Stimulated activated CD8-positive, alpha-beta memory T cell treated with anti-CD3 and anti-CD28 coated beads, Interleukin-4, amount 100 ng/mL, for 48 hours (primary cell): ENCODE measurements at regions not wholly inside any gene's neighbourhood (a gene's known extent, or its start where the extent isn't known, plus 50 kb on each side); places are given as distances from the start of the nearest gene placed in this dataset.
"Not testable (repeated sequence)": the region's sequence is repeated elsewhere in the genome, so short reads cannot be mapped to it uniquely, and the experiment has no call there.

Experiments used
- DNase-seq: peaks from one replicate; pipeline ENCODE4 v3.0.0-alpha.2; 2020

DNA sequence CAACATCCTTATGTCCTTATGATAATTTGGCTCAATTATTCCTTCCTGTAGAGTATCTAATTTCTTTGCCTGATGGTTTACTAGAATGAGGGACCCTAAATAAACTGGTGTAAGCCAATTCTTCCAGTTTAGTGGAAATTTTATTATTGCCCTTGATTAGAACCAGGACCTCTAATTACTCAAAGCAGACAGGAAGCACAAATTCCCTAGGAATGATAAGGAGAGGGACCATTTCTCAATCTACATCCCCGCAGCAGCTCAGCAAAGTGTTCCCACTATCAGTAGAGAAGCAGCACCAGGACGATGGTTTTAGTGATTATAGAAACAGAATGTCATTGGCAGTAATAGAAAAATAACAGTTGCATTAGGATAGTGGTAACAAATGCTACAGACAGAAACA lies 97.1 kb downstream of the PLPPR4 start:
- no peak for DNase-seq

DNA sequence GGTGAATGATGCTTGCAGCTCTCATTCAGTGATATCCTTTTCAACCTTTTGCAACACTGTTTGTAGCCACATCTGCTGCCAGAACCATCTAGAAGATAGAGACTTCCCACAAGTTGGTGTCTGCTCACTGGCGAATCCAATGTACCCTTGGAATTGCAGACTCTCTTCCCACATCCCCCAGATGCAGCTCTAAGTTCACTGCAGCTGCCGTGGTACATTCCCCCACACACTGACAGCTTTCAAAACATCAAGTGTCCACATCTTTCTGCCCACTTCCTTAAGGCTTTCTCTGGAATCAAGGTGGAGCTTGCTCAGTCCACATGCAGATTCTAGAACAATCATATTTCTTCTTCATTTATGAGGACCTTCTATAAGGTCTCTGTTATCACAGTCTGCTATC lies 99.2 kb downstream of the PLPPR4 start:
- no peak for DNase-seq

DNA sequence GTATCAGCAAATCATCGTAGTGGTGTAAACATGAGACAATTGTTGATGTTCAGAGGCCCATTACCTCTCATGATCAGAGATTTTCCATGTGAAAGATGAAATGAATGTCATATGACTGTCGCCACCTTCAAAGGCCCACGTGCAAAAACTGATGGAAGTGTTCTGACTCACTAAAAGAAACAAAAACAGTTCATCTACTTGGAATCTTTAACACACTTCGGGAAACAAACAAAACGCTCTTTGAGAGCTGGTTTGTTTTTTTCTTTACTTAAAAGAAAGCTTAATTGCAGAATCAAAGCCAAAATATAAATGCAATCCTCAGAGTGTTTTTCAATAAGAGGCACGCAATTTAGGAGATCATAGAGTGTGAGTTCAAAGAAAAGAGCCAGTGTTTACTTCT lies 100.8 kb downstream of the PLPPR4 start:
- DNase-seq: no peak

DNA sequence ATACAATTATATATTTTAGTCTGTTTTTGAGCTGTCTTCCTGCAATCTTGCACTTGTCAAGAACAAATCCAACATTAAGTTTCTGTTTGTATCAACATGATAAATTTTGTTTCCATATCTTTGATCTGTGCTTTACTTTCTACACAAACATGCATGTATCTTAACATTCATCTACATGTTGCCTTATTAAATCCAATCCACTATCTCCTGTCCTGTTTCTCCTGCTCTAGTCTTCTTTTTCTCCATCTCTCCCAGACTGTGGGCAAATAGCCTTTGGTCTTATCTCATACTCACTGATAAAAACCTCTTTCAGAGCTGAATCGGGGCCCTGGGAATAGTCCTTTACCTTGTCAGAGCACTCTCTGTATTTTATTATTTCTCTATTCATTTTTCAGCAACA lies 101.3 kb downstream of the PLPPR4 start:
- DNase-seq: no peak

GRCh38 chr1:99369154-99369553 lies 104.9 kb downstream of the PLPPR4 start:
- no peak for DNase-seq

DNA sequence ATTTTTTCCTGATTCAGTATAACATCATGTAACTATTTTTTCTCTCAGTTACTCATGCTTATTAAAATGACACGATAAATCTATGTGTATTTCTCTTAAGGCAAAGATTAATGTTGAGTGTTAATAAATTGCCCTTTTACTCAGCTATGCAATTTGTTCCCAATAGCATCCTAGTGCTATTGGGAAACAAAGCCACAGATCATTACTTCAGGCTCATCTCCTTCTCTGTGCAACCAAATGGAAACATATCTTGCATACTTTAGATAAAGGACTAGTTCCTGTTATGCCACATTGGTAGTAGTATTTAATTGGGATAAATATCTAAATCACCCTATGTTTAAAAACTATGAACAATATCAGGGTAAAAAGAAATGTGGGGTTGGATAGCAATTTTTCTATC lies 106.2 kb downstream of the PLPPR4 start:
- DNase-seq: no peak

DNA sequence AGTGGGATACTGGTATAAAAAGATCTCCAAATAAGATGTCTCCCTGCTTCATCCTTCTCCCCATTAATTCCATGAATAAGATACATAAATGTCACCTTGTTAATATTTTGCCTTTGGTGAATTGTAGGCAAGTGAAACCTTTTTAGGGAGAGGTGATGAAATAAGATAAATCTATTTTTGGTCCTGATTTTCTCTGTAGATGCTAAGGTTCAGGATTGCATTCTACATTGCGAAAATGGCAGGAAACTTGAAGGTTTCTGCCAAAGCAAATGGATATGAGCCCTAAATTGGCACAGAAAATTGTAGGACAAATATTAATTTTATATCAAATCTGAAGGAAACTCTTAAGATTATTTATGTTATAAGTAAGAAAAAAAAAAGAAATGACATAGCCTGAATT lies 107.1 kb downstream of the PLPPR4 start:
- no peak for DNase-seq

DNA sequence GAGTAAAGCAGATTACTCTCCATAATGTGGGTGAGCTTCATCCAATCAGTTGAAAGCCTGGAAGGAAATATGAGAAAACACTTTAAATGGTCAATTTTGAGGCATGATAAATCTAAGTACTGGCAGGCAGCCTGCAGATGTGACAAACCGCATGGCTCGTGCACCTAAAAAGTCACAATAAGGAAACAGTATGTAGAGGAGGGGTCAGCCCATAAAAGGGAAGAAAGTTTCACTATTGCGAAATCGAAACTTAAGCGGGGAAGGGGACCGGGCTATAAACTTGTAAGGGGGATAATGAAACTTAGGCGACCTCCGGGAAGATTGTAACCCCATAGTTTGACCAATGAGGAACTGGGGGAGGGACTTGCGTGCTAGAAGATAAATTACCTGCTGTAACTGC lies 109.8 kb downstream of the PLPPR4 start:
- DNase-seq: no peak

DNA sequence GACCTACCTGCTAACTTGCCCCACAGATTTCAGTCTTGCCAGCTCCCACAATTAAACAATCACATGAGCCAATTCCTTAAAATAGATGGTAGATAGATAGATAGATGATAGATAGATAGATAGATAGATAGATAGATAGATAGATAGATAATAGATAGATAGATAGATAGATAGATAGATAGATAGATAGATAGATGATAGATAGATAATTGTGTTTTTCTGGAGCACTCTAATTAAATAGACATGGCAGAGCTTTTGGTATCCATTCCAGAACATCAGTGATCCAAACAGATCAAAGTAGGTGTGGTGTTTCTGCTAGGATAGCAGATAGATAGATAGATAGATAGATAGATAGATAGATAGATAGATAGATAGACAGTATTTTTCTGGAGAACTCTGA lies 110.4 kb downstream of the PLPPR4 start:
- DNase-seq: not testable (repeated sequence)

DNA sequence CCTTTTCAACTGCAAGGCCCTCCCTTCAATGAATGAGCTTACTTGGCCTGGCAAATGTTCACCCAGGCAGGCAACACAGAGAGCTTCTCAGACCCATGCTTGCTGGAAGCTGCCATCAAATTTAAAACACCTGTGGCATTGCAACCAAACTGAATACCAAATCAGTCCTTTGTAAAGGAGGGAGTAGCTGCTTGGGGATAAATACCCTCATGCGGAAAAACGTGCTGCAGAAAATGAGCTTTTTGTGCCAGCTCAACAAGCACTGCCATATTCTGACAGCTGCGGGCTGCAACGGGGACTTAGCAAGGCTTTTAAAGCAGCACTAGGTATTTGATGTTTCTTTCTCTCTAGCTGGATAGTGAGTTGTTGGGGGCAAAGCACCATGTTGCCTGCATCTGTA lies 119.7 kb downstream of the PLPPR4 start:
- DNase-seq: no peak

DNA sequence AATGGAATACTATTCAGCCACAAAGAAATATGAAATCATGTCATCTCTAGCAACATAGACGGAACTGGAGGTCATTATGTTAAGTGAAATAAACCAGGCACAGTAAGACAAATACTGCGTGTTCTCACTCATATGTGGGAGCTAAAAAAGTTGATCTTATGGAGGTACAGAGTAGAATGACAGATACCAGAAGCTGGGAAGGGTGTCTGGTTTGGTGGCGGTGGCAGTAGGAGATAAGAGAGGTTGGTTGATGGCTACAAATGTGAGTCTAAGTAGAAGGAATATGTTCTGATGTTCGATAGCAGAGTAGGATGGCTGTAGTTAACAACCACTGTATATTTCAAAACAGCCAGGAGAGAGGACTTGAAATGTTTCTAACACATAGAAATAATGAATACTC lies 121.6 kb downstream of the PLPPR4 start:
- DNase-seq: no peak

DNA sequence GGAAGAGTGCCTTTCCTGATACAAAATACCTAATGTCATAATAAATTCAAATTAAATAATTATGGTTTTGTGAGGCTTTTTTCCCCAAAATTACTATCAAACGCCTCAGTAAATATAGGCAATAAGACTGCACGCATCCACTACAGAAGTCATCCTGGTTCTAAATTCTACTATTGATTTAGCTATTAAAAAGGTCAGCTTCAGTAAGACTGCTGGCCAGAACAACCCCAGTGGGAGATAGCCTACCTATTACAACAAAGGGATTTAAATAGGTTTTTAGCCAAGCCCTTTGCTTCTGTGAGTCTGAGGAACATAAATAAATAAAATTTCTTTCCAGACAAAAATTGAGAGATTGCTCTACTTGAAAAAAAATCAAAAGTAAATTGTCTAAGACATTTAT lies 132.1 kb downstream of the PLPPR4 start:
- DNase-seq: no peak

DNA sequence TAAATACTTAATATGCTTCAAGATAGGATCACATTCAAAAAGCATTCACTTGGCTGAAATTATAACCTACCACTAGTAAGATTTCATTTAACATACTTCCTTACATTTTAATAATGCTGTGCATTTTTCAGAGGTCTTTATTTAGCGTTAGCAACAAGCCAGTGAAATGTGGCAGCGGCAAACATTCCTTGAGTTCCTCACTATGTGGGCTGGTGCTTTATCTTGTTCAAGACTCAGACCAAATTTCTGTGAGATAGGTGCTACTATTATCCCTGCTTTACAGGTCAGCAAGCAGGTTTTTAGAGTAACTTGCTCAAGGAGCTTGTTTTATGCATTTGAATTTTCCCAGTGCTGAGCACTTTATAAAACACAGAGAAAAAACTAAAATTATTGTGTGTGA lies 132.7 kb downstream of the PLPPR4 start:
- no peak for DNase-seq

DNA sequence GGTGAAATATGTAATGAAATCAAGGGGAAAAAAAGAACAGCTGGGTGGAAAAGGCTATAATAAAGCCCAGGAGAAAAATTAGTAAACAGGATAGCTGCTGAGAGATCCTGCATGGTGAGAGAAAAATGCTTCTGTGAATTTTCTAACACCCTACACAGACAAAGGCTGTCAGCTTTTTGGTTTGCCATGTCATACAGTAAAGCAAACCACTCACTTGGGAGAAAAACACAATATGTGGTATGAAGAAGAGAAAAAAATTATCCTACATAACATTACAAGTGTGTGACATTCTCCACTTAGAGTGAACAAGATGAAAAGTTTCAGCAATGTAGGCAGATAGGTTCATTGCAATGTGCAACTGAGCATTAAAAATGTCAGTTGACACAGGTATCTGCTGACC lies 133.6 kb downstream of the PLPPR4 start:
- no peak for DNase-seq

DNA sequence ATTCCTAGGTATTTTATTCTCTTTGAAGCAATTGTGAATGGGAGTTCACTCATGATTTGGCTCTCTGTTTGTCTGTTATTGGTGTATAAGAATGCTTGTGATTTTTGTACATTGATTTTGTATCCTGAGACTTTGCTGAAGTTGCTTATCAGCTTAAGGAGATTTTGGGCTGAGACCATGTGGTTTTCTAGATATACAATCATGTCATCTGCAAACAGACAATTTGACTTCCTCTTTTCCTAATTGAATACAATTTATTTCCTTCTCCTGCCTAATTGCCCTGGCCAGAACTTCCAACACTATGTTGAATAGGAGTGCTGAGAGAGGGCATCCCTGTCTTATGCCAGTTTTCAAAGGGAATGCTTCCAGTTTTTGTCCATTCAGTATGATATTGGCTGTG lies 137.3 kb downstream of the PLPPR4 start:
- not testable (repeated sequence) for DNase-seq

GRCh38 chr1:99404399-99404798 lies 140.1 kb downstream of the PLPPR4 start:
- DNase-seq: not testable (repeated sequence)

DNA sequence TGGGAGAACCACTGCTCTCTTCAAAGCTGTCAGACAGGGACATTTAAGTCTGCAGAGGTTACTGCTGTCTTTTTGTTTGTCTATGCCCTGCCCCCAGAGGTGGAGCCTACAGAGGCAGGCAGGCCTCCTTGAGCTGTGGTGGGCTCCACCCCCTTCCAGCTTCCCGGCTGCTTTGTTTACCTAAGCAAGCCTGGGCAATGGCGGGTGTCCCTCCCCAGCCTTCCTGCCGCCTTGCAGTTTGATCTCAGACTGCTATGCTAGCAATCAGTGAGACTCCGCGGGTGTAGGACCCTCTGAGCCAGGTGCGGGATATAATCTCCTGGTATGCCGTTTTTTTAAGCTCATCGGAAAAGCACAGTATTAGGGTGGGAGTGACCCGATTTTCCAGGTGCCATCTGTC lies 141.0 kb downstream of the PLPPR4 start:
- not testable (repeated sequence) for DNase-seq

DNA sequence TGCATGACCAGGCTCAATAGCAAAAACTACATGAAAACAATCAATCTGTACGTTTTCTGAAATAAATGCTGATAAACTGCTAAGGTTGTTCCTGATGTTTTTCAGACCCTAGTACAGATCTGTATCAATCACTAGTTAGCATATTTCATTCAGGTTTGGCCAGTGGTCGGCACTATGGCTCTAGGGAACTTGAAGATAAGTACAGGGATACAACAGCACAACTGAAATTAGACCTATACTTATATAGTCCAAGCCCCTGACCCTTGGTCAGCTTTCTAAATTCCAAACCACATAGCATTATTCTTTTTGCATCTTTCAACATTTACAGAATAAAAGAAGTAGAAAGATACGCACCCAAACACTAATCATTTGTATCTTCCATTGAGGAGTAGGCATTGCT lies 142.7 kb downstream of the PLPPR4 start:
- DNase-seq: no peak

- no peak for DNase-seq
Observed at GRCh38 chr1:99424087-99424486, 159.8 kb downstream of the PLPPR4 start.

- DNase-seq: no peak
Observed at GRCh38 chr1:99429754-99430153, 165.5 kb downstream of the PLPPR4 start.

DNA sequence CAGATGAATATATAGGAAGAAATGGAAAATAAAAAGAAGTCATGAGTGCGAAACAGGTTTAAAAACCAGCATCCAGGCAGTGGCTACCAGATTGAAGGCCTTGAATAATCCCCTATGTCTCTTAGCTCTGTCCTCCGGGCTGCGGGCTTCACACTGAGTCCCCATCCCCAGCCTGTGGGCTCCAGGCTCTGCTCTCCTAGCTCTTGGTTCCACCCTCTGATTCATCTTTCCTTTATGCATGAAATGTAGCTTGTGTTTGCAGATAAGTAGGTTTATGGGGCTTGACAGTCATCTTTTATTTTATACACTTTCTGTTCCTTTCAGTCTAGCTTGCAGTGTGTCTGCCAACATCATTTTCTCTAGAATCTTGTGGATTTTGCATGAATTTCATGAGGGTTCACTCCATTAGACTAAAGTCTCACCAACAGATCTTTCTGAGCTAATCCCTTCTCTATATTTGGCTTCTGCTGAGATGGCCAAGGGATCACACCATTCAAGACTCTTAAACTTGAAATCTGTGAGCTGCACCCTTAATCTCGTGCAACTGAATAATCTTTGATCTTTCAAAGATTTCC lies 174.5 kb downstream of the PLPPR4 start:
- DNase-seq: no peak

DNA sequence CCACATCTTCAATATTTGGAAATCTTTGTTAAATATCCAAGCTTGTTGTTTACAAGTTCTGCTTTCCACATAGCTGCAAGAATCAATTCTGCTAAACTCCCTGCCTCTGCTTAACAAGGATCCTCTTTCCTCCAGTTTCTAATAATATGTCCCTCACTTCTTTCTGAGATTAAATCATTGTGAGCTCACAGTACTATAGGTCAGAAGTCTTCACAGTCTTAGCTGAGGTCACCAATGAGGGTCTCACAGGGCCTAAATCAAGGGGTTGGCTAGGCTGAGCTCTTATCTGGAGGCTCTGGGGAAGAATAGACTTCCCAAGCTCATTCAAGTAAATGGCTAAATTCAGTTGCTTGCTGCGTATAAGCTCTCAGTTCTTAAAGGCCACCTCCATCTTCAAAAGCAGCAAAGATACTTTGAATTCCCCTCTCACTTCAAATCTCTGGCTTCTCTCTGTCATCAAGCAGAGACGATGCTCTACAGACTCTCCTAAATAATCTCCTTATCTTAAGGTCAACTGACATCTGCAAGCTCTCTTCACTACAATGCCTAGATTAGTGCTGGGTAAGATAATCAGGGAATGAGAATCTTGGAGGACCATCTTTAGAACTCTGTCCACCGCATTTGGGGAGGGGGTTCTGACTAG lies 175.3 kb downstream of the PLPPR4 start:
- no peak for DNase-seq

GRCh38 chr1:99441299-99442095 lies 177.2 kb downstream of the PLPPR4 start:
- no peak for DNase-seq

DNA sequence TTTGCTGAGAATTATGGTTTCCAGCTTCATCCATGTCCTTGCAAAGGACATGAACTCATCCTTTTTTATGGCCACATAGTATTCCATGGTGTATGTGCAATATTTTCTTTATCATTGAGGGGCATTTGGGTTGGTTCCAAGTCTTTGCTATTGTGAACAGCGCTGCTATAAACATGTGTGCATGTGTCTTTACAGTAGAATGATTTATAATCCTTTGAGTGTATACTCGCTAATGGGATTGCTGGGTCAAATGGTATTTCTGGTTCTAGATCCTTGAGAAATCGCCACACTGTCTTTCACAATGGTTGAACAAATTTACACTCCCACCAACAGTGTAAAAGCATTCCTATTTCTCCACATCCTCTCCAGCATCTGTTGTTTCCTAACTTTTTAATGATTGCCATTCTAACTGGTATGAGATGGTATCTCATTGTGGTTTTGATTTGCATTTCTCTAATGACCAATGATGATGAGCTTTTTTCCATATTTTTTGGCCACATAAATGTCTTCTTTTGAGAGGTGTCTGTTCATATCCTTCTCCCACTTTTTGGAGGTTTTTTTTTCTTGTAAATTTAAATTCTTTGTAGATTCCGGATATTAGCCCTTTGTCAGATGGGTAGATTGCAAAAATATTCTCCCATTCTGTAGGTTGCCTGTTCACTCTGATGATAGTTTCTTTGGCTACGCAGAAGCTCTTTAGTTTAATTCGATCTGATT lies 180.1 kb downstream of the PLPPR4 start:
- not testable (repeated sequence) for DNase-seq
